NT2/D1 (cell line): ENCODE measurements at regions not wholly inside any gene's neighbourhood (a gene's known extent, or its start where the extent isn't known, plus 50 kb on each side); places are given as distances from the start of the nearest gene placed in this dataset.

Source experiments
- DNase-seq: peaks from one replicate; pipeline ENCODE4 v3.0.0-alpha.2; 2011; ENCODE audit warnings: low read depth, low spot score
- H3K27me3 ChIP-seq: 2 replicates; pipeline ENCODE4 v1.6.0; 2011; ENCODE audit warnings: mild to moderate bottlenecking; ENCODE audit not compliant: insufficient read length, insufficient read depth
- H3K36me3 ChIP-seq: 2 replicates; pipeline ENCODE4 v1.6.1; 2011; ENCODE audit warnings: mild to moderate bottlenecking, low read length, mixed read lengths; ENCODE audit not compliant: insufficient read depth, insufficient read length
- H3K4me1 ChIP-seq: 2 replicates; pipeline ENCODE4 v1.5.1; 2011; ENCODE audit not compliant: insufficient read depth, insufficient read length
- H3K4me3 ChIP-seq: 2 replicates; pipeline ENCODE4 v1.5.1; 2011; ENCODE audit warnings: low read depth; ENCODE audit not compliant: insufficient read length
- H3K9ac ChIP-seq: 2 replicates; pipeline ENCODE4 v1.6.0; 2011; ENCODE audit warnings: low read depth; ENCODE audit not compliant: insufficient read length
- H3K9me3 ChIP-seq: 2 replicates; pipeline ENCODE4 v1.5.1; 2011; ENCODE audit warnings: mild to moderate bottlenecking, low read length; ENCODE audit not compliant: insufficient read depth
- SUZ12 ChIP-seq: IDR thresholded peaks from 2 replicates; pipeline ENCODE4 v1.6.1; 2011; ENCODE audit not compliant: insufficient read length, insufficient read depth; ENCODE audit errors: extremely low read depth
- YY1 ChIP-seq: IDR thresholded peaks from 2 replicates; pipeline ENCODE4 v1.6.1; 2011; ENCODE audit not compliant: insufficient read length, insufficient read depth
- ZNF274 ChIP-seq: IDR thresholded peaks from 2 replicates; pipeline ENCODE4 v1.6.1; 2011; ENCODE audit warnings: mild to moderate bottlenecking, low read depth, low read length

DNA sequence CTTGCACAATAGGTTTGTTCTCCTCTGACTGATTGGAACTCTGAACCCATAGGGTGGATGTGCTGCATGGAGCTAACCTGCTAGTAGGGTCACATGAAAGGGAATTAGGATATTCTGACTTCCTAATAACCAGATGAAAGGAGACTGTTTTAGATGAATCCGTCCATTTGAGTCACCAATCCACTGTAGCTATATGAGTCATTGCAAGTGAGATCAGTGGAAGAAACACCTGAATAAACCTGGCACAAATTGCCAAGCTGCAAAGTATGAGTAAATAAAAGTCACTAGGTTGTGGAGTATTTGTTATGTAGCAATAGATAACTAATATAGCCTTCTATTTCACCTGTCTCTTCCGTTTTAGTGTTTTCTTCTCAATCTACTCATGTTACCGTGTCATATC is 584.4 kb downstream of the PDCD6IP start:
- H3K36me3 ChIP-seq = no peaks in the 10 kb centered on the region

GRCh38 chr3:34386309-34386708 is 587.9 kb downstream of the PDCD6IP start:
- no peak for DNase-seq
- no peak overlapping the region for H3K4me3 ChIP-seq
- H3K36me3 ChIP-seq = no peaks in the 10 kb centered on the region
- no peaks in the 10 kb centered on the region for H3K4me1 ChIP-seq
- TF ChIP-seq YY1 (no peak), SUZ12 (no peak), ZNF274 (no peak)
- H3K27me3 ChIP-seq = no peaks in the 10 kb centered on the region
- no peak overlapping the region for H3K9ac ChIP-seq
- H3K9me3 ChIP-seq = no peaks in the 10 kb centered on the region

More for the DNA sequence above, 584.4 kb downstream of the PDCD6IP start:
- TF ChIP-seq SUZ12 (no peak), YY1 (no peak), ZNF274 (no peak)
- Histone ChIP-seq H3K27me3 (no peaks in the 10 kb centered on the region), H3K9ac (no peak overlapping the region), H3K4me1 (no peaks in the 10 kb centered on the region), H3K4me3 (no peak overlapping the region), H3K9me3 (no peaks in the 10 kb centered on the region)
- no peak for DNase-seq

GRCh38 chr3:34387826-34388564 is 589.6 kb downstream of the PDCD6IP start:
- TF ChIP-seq SUZ12 (no peak), YY1 (no peak), ZNF274 (no peak)
- no peaks in the 10 kb centered on the region for H3K27me3 ChIP-seq
- DNase-seq = no peak
- no peaks in the 10 kb centered on the region for H3K9me3 ChIP-seq
- no peaks in the 10 kb centered on the region for H3K4me1 ChIP-seq
- no peak overlapping the region for H3K9ac ChIP-seq
- H3K36me3 ChIP-seq = no peaks in the 10 kb centered on the region
- no peak overlapping the region for H3K4me3 ChIP-seq

DNA sequence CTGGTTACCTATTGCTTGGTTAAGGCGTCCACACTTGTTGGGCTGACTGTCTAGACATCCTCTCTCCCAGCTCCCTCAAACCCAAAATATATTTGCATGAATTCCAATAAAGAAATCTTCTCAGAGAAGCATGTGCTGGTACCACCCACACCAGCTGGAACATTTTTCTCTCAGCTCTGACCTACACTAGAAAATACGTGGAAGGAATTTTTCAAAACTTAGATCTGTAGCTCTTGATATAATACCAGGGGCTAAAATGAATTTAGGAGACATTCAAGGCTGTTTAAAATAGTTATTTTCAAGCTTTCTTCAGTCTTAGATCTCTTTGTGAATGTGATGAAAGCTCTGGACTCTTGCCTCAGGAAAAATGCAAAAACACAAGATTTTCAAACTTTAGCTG is 590.4 kb downstream of the PDCD6IP start:
- H3K27me3 ChIP-seq = no peaks in the 10 kb centered on the region
- H3K4me1 ChIP-seq = no peaks in the 10 kb centered on the region
- TF ChIP-seq YY1 = no peak
- no peak for TF ChIP-seq ZNF274
- TF ChIP-seq SUZ12 = no peak
- DNase-seq = no peak
- H3K4me3 ChIP-seq = no peak overlapping the region
- no peaks in the 10 kb centered on the region for H3K36me3 ChIP-seq
- H3K9ac ChIP-seq = no peak overlapping the region
- no peaks in the 10 kb centered on the region for H3K9me3 ChIP-seq

DNA sequence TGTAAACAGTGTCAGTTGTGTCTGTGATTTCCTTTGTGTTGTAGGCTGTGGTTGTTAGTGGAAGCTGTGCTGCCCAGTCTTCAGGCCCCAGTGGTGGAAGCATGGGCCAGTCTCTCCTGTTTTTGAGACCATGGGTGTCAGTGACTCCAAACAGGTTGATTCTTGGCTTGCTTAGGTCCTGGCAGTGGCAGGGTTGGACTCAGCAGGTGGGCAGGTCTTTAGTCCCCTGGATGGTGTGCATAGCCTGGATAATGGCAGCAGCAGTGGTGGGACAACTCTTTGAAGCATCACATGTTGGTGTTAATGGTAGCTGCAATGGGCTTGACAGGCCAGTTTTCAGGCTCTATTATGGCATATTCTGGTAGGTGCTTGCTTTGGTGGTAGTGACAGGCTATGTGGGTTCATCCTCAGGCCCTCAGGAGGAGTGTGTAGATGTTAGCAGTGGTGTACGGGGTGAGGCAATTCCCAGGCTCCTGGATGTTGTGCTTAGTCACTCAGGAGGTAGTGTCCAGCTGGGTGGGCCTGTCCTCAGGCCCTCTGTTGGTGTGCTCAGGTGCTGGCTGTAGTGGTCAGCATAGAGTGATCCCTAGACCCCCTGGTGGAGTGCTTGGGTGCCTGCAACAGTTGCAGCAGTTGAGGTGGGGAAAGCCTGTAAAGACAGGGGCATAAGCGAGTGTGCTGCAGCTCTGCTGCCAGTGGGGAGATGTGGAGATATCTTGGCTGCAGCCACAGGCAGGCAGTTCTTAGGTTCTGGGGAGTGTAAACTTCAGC is 596.7 kb downstream of the PDCD6IP start:
- Histone ChIP-seq H3K9ac (no peak overlapping the region), H3K4me1 (no peaks in the 10 kb centered on the region), H3K4me3 (no peak overlapping the region), H3K9me3 (no peaks in the 10 kb centered on the region), H3K36me3 (no peaks in the 10 kb centered on the region), H3K27me3 (no peaks in the 10 kb centered on the region)
- no peak for DNase-seq
- no peak for TF ChIP-seq ZNF274
- TF ChIP-seq YY1 = no peak
- TF ChIP-seq SUZ12 = no peak

GRCh38 chr3:34396288-34396687 is 597.9 kb downstream of the PDCD6IP start:
- Histone ChIP-seq H3K4me1 (no peaks in the 10 kb centered on the region), H3K36me3 (no peaks in the 10 kb centered on the region), H3K9ac (no peak overlapping the region), H3K9me3 (no peaks in the 10 kb centered on the region), H3K27me3 (no peaks in the 10 kb centered on the region), H3K4me3 (no peak overlapping the region)
- TF ChIP-seq ZNF274 (no peak), SUZ12 (no peak), YY1 (no peak)
- DNase-seq = no peak

- no peaks in the 10 kb centered on the region for H3K36me3 ChIP-seq
- no peaks in the 10 kb centered on the region for H3K9me3 ChIP-seq
Observed at GRCh38 chr3:34396956-34397355, 598.5 kb downstream of the PDCD6IP start.

More at GRCh38 chr3:34396956-34397355, 598.5 kb downstream of the PDCD6IP start:
- TF ChIP-seq YY1 (no peak), ZNF274 (no peak), SUZ12 (no peak)
- no peak overlapping the region for H3K4me3 ChIP-seq
- no peaks in the 10 kb centered on the region for H3K27me3 ChIP-seq
- H3K9ac ChIP-seq = no peak overlapping the region
- no peak for DNase-seq
- H3K4me1 ChIP-seq = no peaks in the 10 kb centered on the region
